OCI-LY7 (cell line): ENCODE measurements at regions not wholly inside any gene's neighbourhood (a gene's known extent, or its start where the extent isn't known, plus 50 kb on each side); places are given as distances from the start of the nearest gene placed in this dataset.

ENCODE experiments used
- BruUV-seq: library from RNA; stranded (reverse); fragments of 400-500 nt; replicated peaks from 2 replicates; lab custom pipeline; 2021; lab: Mats Ljungman, UMichigan
- CTCF ChIA-PET: fragments of 300-600 bp; sonication (Branson Sonifier 250); formaldehyde crosslinking; loops from one replicate; lab custom pipeline; 2022; ENCODE audit warnings: antibody characterized with exemption; ENCODE audit not compliant: unreplicated experiment; lab: Charles Lee
- POLR2A ChIA-PET: fragments of 300-600 bp; sonication (Branson Sonifier 250); formaldehyde crosslinking; loops from one replicate; lab custom pipeline; 2022; ENCODE audit warnings: antibody characterized with exemption; lab: Charles Lee
- DNase-seq: peaks from one replicate; pipeline ENCODE4 v3.0.0-alpha.2; 2015; ENCODE audit warnings: low spot score
- H2AFZ ChIP-seq: fragments of 200-600 bp; sonication (generic), shearing (Covaris generic); 2 replicates; pipeline ENCODE4 v1.6.1; 2014; ENCODE audit warnings: mild to moderate bottlenecking, antibody characterized with exemption, low read length, moderate library complexity
- H3K27ac ChIP-seq: fragments of 200-600 bp; sonication (generic); 2 replicates; pipeline ENCODE4 v1.5.1; 2014; ENCODE audit warnings: mixed run types, low read depth, mild to moderate bottlenecking, moderate library complexity, low read length, inconsistent platforms; ENCODE audit not compliant: poor library complexity, severe bottlenecking
- H3K36me3 ChIP-seq: fragments of 200-600 bp; sonication (generic); 2 replicates; pipeline ENCODE4 v1.6.1; 2014; ENCODE audit warnings: mild to moderate bottlenecking, antibody characterized with exemption, low read length, moderate library complexity, mixed read lengths; ENCODE audit not compliant: insufficient read depth
- H3K4me1 ChIP-seq: fragments of 200-600 bp; sonication (generic); 2 replicates; pipeline ENCODE4 v1.5.1; 2014; ENCODE audit warnings: mild to moderate bottlenecking, low read length; ENCODE audit not compliant: insufficient read depth, poor library complexity, severe bottlenecking
- H3K4me2 ChIP-seq: fragments of 200-600 bp; sonication (generic); 2 replicates; pipeline ENCODE4 v1.6.1; 2014; ENCODE audit warnings: mild to moderate bottlenecking, low read length
- H3K4me3 ChIP-seq: fragments of 200-600 bp; sonication (generic); 2 replicates; pipeline ENCODE4 v1.5.1; 2014; ENCODE audit warnings: mild to moderate bottlenecking, low read depth, low read length; ENCODE audit not compliant: poor library complexity, severe bottlenecking
- H3K79me2 ChIP-seq: fragments of 200-600 bp; sonication (generic); 2 replicates; pipeline ENCODE4 v1.6.1; 2016; ENCODE audit warnings: low read depth, mild to moderate bottlenecking, low read length, moderate library complexity, mixed read lengths; ENCODE audit not compliant: insufficient read depth
- H3K9me2 ChIP-seq: fragments of 200-600 bp; sonication (generic); 2 replicates; pipeline ENCODE4 v1.6.1; 2016; ENCODE audit warnings: mild to moderate bottlenecking, low read length, mixed read lengths; ENCODE audit not compliant: insufficient read depth
- H3K9me3 ChIP-seq: fragments of 200-600 bp; sonication (generic); 2 replicates; pipeline ENCODE4 v1.6.1; 2014; ENCODE audit warnings: mild to moderate bottlenecking, mixed run types, low read length, mixed read lengths
- H4K20me1 ChIP-seq: fragments of 200-600 bp; sonication (generic); 2 replicates; pipeline ENCODE4 v1.6.1; 2014; ENCODE audit warnings: mild to moderate bottlenecking, antibody characterized with exemption, low read length, moderate library complexity, mixed read lengths; ENCODE audit not compliant: insufficient read depth
- EZH2phosphoT487 ChIP-seq: fragments of 200-600 bp; sonication (generic); IDR thresholded peaks from 2 replicates; pipeline ENCODE4 v1.6.1; 2018; ENCODE audit warnings: low read depth, borderline replicate concordance, mild to moderate bottlenecking, mixed run types, antibody characterized with exemption, low read length, moderate library complexity, mixed read lengths
- intact Hi-C: fragments of 100-400 bp; cut with micrococcal nuclease; formaldehyde crosslinking; loops from one replicate; pipeline ENCODE4 v1.10.0; 2022; ENCODE audit not compliant: unreplicated experiment
- TF ChIP-seq, protein P1 (sequence below): fragments of 200-600 bp; sonication (generic); conservative IDR thresholded peaks from 2 replicates; pipeline ENCODE4 v1.5.1; 2014; ENCODE audit warnings: mild to moderate bottlenecking, antibody characterized with exemption, low read length, moderate library complexity, mixed read lengths

DNA sequence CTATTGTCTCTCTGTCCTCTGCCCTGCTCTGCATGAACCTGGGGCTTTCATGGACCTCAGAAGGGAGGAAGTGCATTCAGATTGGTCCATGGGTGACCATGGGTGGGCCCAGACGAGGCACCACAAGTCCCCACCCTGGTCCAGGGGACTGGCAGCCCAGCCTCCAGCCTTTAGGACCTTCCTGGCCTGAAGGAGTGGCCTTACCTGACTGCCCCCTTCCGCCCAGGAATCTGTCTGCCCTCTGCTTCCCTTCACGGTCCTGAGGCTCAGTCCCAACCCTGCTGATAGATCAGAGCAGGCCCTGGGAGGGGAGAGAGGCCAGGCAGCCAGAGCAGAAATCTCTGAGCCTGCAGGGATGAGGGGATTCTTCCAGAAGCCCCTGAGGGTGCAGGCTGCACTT is 455.4 kb downstream of the PCDH18 start:
- Histone ChIP-seq H3K9me2 (no peaks in the 10 kb centered on the region), H3K79me2 (no peaks in the 10 kb centered on the region), H3K27ac (no peak overlapping the region), H3K4me2 (no peak overlapping the region), H3K9me3 (no peaks in the 10 kb centered on the region), H4K20me1 (no peaks in the 10 kb centered on the region), H2AFZ (no peak overlapping the region), H3K4me1 (no peaks in the 10 kb centered on the region), H3K4me3 (no peak overlapping the region), H3K36me3 (no peaks in the 10 kb centered on the region)
- TF ChIP-seq, protein P1, sequence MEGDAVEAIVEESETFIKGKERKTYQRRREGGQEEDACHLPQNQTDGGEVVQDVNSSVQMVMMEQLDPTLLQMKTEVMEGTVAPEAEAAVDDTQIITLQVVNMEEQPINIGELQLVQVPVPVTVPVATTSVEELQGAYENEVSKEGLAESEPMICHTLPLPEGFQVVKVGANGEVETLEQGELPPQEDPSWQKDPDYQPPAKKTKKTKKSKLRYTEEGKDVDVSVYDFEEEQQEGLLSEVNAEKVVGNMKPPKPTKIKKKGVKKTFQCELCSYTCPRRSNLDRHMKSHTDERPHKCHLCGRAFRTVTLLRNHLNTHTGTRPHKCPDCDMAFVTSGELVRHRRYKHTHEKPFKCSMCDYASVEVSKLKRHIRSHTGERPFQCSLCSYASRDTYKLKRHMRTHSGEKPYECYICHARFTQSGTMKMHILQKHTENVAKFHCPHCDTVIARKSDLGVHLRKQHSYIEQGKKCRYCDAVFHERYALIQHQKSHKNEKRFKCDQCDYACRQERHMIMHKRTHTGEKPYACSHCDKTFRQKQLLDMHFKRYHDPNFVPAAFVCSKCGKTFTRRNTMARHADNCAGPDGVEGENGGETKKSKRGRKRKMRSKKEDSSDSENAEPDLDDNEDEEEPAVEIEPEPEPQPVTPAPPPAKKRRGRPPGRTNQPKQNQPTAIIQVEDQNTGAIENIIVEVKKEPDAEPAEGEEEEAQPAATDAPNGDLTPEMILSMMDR: no peak
- TF ChIP-seq EZH2phosphoT487: no peak
- ChIA-PET CTCF (no interaction called here), POLR2A (no interaction called here)
- no TSS peak for BruUV-seq
- DNase-seq: no peak
- intact Hi-C loops: no loop called here

DNA sequence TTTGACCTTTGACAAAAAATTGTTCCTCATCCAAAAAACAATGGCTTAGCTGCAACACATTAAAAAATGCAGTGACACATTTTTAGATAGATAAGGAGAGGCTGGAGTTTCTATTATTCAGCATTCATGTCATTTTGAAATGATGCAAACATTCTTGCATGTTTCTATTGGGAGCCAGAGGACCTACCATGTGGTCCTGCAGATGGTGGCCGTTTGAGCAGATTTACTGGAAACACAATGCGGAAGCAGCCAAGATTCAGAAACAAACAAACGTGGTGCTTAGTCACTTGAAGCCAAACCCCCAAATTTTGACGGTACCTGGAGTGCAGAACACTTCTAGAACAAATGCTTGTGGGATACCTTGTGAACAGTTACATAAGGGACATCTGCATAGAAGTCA is 456.7 kb downstream of the PCDH18 start:
- TF ChIP-seq EZH2phosphoT487: no peak
- TF ChIP-seq, protein P1: no peak
- BruUV-seq: no TSS peak
- H3K79me2 ChIP-seq: no peaks in the 10 kb centered on the region
- H3K4me3 ChIP-seq: no peak overlapping the region
- H2AFZ ChIP-seq: no peak overlapping the region
- ChIA-PET CTCF (no interaction called here), POLR2A (no interaction called here)
- no peaks in the 10 kb centered on the region for H3K9me3 ChIP-seq
- no peak for DNase-seq
- no peak overlapping the region for H3K27ac ChIP-seq
- no peaks in the 10 kb centered on the region for H3K9me2 ChIP-seq
- intact Hi-C loops: no loop called here
- no peak overlapping the region for H3K4me2 ChIP-seq
- no peaks in the 10 kb centered on the region for H3K36me3 ChIP-seq
- no peaks in the 10 kb centered on the region for H3K4me1 ChIP-seq
- H4K20me1 ChIP-seq: no peaks in the 10 kb centered on the region

DNA sequence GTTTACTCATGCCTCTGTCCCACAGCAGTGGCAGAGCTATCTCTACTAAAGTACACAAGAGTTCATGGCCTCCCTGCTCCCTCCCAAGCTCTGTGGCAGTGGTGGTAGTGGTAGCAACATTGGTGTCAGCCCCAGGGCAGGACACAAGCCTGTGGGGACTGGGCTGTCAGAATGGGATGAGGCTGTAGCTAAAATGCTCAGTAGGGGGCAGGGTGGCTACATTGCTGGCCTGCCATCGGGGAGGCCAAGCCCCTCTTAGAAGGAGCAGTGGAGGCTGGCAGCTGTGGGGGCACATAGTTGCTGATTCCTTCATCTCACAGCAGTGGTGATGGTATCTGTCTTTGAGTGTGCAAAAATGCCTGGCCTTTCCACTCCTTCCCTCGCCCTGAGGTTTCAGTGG is 461.7 kb downstream of the PCDH18 start:
- H3K4me1 ChIP-seq: no peaks in the 10 kb centered on the region
- H3K9me3 ChIP-seq: no peaks in the 10 kb centered on the region
- H3K27ac ChIP-seq: no peak overlapping the region
- intact Hi-C loops: no loop called here
- H3K9me2 ChIP-seq: no peaks in the 10 kb centered on the region
- H3K4me2 ChIP-seq: no peak overlapping the region
- POLR2A ChIA-PET: interaction anchor here (0.9 kb wide), 1 partner anchor 10 kb away, joined by 3 read pairs; no protein-coding TSS in a partner anchor
- H4K20me1 ChIP-seq: no peaks in the 10 kb centered on the region
- DNase-seq: no peak
- CTCF ChIA-PET: no interaction called here
- no peaks in the 10 kb centered on the region for H3K79me2 ChIP-seq
- TF ChIP-seq, protein P1: no peak
- no peak for TF ChIP-seq EZH2phosphoT487
- H3K4me3 ChIP-seq: no peak overlapping the region
- no TSS peak for BruUV-seq
- H3K36me3 ChIP-seq: no peaks in the 10 kb centered on the region
- no peak overlapping the region for H2AFZ ChIP-seq
